Mucosa of gallbladder (tissue), 1 donor: ENCODE measurements at regions not wholly inside any gene's neighbourhood (a gene's known extent, or its start where the extent isn't known, plus 50 kb on each side); places are given as distances from the start of the nearest gene placed in this dataset.

ENCODE experiments used
- DNase-seq: peaks from one replicate; pipeline ENCODE4 v3.0.0-alpha.2; 2020; ENCODE audit warnings: low spot score
- donor health status: DM: no; HTN: no; CAD: no.

DNA sequence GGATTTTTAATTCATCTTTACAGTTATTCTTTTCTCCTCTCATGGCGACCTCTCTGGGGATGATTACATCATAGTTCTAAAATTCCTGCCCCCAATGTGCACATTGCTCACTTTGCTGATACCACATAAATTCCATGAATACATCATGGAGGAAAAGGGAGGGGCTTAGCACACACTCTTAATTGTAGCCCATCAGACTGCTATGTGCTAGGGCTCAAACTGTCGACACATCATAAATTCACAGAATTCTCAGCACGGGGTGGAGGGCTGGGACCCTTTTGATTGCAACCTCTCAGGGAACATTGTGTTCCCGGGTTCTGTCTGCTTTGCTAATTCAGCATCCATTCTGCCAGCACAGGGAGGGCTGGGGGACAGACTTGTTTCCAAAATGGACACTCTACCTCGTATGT is 592.9 kb downstream of the BCOR start:
- DNase-seq: no peak

DNA sequence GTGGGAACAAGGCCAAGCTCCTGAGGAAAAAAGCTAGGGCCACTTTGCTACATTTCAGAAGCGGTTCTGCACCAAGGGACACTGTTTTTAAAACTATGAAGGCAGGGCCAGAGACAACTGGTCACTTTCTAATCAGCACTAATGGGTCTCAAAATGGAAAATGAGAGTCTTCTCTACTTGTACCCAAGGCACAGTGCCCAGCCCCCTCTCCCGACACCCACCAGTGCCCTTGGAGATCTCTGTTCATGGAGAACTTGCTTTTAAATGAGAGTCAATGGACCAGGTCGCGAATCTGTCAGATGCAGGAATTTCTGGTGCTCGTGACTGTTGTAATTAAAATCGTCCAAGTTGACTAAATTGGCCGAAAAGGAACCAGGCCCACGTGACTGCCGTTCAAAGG is 591.6 kb downstream of the BCOR start:
- DNase-seq: no peak

DNA sequence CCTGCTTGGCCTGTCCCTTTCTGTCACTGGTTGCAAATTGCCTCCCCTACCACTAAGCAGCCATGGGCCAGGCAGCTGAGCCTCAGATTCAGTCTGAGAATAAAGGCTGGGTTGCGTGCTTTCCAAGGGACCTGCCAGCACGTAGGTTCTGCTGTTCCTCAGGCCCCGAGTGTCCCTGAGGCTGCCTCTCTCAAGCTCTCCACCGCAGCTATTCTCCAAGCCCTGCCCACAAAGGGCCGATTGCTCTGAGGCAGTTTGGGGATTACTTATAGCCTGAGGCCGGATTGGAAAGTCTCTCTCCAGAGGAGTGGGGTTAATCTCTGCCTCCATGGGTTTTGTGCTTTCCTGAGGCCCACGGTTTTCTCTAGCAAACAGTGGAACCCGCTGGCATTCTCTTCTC is 590.7 kb downstream of the BCOR start:
- no peak for DNase-seq

DNA sequence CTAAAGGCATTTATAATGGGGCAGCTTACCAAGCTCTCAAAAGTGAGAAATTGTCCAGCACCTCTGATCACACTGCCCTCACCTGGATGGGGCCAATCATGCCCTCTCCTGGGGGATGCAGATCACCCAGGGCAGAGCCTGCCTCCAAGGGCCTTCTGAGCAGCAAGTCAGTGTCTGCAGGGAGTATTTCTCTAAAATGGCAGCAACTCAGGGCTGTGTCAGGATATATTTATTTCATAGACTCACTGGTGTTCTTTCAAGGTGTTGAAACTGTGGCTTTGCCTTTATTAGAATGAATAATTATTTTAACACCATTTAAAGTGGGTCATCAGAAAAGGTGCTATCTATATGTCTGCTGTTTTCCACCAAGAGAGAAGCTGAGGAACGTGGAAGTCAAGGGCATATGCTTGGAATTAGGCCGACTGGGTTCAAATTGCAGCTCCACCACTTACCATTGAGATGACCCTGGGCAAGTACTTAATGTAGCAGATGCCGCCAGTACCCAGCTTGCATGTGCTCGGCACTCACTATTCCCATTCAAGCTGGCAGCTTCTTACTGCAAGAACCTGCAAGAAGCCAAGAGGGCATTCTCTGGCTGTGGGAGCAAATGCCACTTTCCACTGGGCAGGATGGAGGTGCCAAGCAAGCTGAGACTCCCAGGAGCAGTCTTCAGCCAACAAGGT is 590.0 kb downstream of the BCOR start:
- DNase-seq: no peak

DNA sequence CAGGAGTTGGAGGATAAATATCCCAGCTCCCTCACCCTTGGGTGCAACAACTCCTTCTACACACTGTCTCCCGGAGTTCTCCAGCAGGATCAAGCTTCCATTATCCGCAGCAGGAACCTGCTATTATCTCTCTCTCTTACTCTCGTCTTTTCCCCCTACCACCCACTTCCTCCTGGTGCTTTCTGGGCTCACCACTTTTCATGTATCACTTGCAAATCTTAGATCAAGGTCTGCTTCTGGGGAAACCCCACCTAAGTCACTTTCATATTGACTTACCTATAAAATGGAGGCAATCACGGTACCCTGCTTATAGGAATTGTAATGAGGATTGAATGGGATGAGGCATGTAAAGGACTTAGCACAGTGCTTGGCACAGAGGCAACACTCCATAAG is 589.5 kb downstream of the BCOR start:
- DNase-seq: no peak

DNA sequence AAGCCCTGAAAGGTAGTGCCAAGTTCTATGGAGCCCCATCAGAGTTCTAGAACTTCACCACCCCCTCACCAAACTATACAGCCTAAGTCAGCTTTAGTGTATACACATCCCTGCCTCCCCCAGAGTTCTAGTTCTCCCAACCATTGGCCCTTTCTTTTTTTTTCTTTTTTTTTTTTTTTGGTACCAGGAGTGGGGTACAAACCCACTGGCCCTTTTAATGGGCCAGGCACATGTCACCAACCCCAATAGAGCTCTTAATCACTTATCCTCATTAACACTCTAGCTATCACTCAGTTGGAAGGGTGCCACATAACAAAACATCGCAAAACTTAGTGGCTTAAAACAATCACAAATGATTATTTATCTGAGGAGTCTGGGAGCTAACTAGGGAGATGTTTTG is 588.6 kb downstream of the BCOR start:
- no peak for DNase-seq

DNA sequence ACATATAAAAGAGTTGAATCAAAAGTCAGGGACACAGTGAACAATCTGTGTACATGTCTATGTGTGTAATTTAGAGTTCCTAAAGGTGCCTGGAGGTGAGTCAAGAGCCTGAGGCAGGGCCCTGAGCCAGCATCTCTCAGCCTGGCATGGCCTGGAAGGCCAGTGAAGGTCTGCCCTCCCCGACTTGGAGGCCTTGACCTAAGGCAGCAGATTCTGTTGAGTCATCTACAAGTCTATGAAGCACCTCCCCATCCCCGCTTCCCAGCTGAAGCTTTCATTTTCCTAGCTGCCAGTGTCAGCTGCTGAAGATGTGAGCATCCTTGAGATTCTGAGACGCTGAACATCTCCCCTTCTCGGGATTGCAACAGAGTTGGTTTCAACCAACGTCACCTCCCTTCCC is 583.9 kb downstream of the BCOR start:
- DNase-seq: no peak

DNA sequence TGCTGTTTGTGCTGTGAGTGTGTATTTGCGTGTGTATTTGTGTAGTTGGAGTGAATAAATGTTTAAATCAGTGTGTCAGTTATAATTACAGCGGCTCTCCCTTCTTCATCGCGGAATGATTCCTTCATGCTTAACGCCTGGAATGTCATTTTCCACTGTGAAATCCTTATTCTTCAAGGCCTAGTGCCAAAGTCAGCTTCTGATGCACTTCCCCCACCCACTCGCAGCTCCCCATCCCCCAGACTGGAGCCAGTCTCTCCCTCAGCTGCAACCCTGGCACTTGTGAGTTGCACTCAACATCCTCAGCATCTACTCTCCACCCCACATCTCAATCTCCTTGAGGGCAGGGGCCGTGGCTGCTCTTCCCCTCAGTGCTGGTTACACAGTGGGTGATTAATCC is 583.0 kb downstream of the BCOR start:
- DNase-seq: no peak

DNA sequence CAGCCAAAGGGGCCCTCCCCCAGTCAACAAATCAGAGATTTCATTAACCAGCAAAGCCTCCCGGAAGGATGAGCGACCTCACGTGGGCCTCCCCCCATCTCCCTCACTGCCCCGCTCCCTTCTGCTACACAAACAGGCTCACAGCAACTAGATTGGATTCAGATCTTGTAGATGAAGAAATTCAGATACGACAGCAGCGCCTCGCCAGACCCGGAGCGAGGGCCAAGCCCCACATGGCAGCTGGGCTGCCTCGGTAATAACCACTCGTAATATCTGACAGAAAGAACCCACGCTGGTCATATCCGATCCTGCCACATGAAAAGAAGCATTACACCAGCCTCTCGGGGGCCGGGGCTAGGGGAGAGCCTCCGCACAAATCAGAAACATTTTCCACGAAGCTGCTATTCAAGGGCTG is 581.3 kb downstream of the BCOR start:
- no peak for DNase-seq

DNA sequence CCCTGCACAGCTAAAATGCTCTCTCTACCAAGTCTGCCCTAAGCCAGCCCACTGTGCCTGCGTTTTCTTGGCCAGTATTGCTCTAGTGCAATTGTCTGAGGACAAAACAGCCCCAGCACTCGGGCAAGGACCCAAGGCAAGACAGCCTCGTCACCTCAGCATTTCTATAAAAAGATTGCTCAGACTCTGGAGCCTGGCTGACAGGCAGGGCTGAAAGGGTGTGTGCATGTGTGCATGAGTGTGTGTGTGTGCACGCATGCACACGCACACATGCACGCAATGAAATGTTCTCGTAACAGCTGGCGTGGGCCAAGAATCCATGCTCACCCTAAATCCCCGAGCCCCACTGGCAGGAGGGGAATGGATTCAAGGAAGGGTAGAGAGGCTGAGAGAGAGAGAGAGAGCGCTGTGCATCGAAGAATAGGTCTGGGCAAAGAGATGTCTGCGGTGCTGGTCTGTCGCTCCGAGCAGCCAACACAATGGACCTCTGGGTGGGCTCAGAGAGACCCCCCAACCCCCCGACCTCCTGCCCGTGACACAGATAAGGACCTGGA is 579.2 kb downstream of the BCOR start:
- no peak for DNase-seq

DNA sequence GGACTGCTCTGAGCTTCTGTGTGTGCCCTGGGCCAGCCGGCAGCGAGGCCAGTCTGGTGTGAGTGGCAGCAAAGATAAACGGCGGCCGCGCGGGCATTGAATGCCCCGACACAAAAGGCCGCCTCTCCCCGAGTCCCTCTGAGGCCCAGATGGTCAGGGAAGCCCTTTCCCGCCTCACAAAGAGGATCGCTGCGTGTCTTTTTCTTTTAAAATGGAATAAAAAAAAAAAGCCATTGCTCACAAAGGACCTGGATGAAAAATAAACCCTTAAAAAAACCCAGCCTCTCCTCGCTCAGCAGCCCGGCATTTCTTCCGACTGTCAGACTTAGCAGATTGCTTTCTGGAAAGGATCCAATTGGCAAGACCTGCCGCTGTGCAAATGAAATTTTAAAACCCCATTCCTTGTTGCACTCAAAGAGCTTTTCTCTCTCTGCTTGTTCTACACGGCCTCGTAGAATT is 578.7 kb downstream of the BCOR start:
- no peak for DNase-seq

DNA sequence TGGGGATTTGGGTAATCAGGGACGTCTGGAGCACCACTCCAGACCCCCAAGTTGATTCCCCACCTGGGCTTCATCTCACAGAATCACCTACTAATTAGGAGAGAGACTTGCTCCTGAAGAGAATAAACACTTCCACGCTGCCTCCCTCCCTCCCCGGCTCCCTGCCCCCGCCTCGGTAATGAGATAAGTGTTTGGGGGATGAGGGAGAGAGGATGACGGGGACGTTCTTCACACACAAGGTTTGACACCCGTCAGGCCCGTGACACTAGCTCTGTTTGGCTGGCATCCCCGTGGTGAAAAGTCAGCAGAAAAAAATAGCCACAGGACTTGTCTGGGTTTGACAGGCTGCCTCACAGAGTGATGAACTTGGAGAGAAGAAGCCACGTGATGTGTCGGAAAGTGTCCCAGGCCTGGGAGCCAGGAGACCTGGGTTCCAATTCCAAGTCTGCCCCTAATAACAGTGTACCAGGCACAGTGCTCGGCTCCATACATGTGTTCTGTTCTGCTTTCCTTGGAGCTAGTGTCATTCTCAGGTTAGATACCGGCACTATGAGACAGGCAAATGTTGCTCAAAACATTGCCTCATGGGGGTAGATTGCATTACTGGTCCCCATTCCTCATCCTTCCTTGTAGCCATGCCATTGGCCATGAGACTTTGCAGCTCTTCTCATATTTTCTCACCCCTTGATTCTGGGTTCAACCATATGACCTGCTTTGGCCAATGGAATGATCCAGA is 578.0 kb downstream of the BCOR start:
- DNase-seq: no peak

DNA sequence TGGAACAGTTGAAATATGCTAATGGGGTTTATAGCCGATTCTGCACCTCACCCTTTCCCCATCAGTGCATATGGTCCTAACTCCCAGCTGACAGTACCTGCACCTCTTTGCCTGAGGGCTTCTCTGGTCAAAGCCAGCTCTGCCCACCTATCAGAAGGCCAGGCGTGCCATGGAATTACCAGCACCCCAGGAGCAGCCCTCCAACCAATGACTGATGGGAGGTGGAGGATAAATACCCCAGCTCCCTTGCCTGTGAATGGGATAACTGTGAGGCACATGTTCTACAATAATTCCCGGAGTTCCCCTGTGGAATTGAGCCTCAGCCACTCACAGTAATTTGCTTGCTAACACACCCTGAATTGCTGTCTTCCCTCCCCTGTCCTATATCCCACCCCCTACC is 572.0 kb downstream of the BCOR start:
- DNase-seq: no peak

DNA sequence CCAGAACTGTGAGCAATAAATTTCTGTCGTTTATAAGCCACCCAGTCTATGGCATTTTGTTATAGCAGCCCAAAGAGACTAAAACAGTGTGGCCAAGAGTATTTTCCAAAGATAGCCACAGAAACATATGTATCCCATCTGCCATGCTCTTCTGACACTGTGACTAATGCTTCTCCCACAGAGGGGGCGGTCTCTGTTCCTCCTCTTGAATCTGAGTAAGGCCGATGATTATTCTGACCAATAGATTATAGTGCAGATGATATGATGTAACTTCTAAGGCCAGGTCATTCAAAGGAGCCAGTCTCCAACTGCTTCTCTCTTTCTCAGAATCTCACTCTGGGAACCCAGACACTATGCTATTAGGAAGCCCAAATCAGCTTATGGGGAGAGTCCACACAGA is 570.7 kb downstream of the BCOR start:
- no peak for DNase-seq

DNA sequence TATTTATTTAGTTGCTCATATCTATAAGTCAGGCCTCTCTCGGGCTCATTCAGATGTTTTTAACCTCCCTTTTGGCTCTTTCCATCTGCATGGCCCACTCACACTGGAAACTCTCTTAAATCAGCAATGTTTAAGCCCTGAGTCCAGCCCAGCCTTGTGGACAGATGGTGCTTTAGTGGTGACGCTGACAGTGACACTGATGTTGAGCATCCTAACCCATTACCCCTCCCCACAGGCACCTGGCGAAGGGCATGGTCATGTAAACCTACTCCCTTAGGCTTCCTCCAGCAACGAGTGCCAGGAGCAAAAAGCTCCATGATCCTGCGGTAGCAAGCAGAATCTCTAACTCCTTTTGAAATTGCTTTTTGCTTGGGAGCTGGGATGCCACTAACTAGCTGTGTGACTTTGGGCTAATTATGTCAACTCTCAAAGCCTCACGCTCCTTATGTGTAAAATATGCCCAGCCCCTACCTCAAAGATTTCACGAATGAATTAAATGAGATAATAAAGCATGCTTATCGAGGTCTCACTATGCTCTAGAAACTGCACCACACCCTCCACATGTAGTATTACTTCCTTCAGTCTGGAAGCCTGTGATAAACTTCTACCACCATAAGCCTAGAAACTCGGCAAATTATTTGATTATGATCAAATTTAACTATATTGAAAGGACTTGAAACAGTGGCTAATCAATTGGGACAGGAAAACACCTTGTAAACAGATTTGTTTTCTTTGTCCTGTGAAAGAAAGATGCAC is 569.4 kb downstream of the BCOR start:
- DNase-seq: no peak

DNA sequence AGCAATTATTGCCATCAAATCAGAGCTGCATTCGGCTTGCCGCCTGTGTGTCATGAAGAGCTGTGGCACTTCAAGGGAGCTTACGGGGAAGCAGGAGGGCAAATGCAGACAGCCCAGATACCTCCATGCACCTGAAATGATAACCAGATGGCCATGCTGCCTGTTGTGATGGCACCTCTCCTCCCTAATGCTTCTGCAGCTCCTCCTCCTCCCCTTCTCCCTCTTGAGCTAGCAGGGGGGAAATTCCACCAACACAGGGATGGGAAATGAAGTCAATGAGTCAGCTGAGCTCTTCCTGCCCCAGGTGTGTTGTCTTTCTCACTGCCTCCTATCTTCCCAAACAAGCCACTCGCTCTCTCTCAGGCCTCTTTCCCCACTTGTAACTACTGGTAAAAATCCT is 565.0 kb downstream of the BCOR start:
- no peak for DNase-seq

DNA sequence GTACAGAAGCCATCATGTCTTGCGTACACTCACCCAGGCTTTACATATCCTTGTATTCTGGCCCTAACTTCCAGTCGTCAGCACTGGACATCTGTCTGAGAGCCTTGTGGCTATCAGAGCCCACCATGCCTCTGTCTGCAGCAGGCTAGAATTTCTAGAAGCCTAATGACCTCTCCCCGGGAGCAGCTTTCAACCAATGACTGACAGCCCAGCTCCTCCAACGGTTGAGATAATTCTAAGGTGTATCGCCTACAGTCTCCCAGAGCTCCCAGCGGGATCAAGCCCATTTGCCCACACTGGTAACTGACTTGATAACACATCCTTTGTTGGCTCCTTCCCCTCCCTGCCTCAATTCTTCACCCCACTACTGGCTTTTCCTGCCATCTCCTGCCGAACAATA is 562.8 kb downstream of the BCOR start:
- no peak for DNase-seq

DNA sequence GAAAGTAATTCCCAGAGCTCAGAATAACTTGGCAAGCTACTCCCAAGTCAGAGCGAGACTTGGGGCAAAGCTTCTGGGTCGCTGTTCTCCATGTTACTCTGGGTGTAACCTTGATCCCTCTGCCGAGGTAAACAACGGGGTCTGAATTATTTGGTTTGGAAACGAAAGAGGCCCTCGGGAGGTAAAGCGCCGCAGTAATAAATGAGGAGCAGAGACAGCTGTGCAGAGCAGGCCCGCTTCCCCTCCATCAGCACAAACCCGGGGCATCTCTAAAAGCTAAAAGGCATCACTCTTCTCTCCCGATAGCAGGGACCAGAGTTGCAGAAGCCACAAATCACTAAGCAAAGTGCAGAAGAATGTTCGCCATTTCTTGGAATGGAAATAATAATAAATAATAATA is 561.5 kb downstream of the BCOR start:
- DNase-seq: no peak

DNA sequence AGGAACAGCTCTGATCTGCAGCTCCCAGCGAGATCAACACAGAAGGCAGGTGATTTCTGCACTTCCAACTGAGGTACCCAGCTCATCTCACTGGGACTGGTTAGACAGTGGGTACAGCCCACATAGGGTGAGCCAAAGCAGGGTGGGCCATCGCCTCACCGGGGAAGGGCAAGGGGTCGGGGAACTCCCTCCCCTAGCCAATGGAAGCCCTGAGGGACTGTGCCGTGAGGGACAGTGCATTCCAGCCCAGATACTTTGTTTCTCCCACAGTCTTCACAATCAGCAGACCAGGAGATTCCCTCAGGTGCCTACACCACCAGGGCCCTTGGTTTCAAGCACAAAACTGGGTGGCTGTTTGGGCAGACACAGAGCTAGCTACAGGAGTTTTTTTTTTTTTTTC is 555.9 kb downstream of the BCOR start:
- DNase-seq: no peak

DNA sequence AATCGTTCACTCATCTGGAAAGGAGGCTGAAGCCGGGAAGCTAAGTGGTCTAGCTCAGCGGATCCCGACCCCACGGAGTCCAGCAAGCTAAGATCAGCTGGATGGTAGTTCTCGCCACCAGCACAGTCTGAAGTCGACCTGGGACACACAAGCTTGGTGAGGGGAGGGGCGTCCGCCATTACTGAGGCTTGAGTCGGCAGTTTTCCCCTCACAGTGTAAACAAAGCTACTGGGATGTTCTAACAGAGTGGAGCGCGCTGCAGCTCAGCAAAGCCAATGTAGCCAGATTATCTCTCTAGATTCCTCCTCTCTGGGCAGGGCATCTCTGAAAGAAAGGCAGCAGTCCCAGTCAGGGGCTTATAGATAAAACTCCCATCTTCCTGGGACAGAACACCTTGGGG is 555.4 kb downstream of the BCOR start:
- DNase-seq: no peak

DNA sequence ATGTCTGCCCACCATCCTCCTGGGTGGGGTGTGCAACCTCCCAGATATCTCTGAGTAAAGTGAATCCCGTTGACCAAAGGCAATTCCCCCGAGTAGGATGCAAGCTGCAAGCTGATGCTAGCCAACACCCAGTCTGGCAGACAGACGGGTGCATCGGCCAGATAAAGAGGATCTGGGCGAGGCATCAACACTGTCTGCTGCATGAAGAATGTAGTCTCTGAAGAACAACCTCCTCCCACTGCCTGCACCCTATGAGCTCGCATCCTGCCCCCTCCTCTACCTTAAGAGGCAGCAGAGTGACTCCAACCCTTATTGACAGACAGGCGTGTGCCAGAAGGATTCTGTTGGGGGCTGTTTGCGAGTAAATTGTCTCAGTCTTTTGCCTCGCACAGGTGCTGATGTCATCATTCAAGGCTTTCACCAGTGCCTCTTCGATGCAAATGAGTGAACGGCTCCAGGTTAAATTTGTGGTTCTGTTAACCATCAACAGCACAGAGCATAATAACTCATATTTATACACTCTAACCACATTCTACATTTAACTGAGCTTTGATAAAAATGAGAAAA is 546.9 kb downstream of the BCOR start:
- no peak for DNase-seq

DNA sequence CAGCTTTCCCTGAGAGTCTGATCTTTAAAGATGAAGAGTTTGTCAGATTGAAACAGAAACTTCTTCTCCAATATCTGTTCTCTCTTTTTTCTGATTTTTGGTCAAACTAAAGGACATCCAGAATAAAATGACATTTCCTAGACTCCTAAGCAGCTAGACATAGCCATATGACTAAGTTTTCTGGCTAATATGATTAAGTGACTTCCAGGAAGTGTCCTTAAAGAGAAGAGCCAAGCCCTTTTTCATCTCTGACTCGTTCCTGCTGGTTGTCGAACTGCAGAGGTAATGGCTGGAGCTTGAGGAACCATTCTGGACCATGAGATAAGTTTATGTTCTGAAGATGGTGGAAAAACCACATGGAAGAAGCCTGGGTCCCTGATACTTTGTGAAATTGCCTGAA is 546.0 kb downstream of the BCOR start:
- no peak for DNase-seq
